ENCODE measurements at regions not wholly inside any gene's neighbourhood (a gene's known extent, or its start where the extent isn't known, plus 50 kb on each side); places are given as distances from the start of the nearest gene placed in this dataset.

DNA sequence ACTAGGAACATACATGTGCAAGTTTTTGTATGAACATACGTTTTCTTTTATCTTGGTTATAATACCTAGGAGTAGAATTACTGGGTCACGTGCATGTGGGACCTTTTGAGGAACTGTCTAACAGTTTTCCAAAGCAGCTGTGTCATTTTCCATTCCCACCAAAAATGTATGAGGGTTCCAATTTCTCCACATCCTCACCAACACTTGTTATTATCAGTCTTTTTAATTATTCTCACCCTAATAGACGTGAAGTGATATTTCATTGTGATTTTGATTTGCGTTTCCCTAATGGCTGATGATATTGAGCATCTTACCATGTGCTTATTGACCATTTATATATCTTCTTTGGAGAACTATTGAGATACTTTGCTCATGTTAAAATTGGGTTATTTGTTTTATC is 162.1 kb downstream of the CHST1 start:
- no peak overlapping the region for H3K27ac ChIP-seq
- TF ChIP-seq, protein P1, sequence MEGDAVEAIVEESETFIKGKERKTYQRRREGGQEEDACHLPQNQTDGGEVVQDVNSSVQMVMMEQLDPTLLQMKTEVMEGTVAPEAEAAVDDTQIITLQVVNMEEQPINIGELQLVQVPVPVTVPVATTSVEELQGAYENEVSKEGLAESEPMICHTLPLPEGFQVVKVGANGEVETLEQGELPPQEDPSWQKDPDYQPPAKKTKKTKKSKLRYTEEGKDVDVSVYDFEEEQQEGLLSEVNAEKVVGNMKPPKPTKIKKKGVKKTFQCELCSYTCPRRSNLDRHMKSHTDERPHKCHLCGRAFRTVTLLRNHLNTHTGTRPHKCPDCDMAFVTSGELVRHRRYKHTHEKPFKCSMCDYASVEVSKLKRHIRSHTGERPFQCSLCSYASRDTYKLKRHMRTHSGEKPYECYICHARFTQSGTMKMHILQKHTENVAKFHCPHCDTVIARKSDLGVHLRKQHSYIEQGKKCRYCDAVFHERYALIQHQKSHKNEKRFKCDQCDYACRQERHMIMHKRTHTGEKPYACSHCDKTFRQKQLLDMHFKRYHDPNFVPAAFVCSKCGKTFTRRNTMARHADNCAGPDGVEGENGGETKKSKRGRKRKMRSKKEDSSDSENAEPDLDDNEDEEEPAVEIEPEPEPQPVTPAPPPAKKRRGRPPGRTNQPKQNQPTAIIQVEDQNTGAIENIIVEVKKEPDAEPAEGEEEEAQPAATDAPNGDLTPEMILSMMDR (conservative IDR thresholded peaks at IDR 0.05) = no peak
- no peak for TF ChIP-seq ZFX (IDR thresholded peaks at IDR 0.05)

DNA sequence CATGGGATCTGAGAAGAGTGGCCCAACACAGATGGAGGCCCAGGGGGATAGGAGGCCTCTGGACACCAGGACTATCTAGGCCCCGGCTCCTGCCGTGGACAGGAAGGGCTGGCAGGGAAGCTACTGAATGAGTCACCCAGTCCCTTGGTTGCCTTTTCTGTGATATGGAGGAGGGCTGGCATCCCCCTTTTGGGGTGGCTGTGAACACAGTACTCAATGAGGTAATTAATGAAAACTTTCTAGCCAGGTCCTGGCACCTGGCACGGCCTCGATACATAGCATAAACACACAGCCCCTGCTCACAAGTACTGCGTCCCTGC is 163.2 kb downstream of the CHST1 start:
- H3K27ac ChIP-seq = no peak overlapping the region
- TF ChIP-seq, protein P1 (conservative IDR thresholded peaks at IDR 0.05) = no peak
- TF ChIP-seq ZFX (IDR thresholded peaks at IDR 0.05) = no peak

DNA sequence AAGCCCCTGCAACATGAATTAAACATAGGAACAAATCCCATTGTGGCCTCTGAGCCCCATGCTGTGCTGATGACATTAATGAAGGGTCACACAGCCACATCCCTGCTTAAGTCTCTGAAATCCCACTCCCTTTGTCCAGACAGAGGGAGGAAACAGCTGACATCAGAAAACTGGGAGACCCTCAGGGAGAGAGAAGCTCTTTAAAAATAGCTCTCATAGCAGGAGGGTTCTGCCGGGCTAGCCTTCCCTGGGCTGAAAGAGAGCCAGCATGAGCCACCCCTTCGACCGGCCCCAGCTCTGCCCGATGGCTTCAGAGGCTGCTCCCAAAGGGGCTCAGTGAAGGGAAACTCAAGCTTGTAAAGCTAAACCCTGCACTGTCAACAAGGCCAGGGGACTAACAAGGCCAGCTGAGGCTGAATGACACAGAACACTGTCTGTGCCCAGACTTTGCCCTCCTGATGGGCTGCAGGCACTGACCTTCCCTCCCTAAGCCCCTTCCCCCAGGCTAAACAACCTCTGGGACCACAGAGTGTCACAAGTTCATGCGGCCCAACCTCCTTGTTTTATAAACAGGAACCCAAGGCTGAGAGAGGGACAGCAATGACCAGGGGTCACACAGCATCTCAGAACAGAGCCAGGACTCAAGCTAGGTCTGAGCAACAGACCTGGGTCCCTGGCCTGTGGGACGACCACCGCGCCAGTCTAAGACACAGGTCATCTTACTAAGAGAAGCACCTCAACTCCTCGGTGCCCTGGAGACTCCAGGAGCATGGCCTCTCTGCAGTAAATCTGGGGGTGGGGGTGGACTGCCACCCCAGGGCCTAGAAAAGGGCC is 163.8 kb downstream of the CHST1 start:
- TF ChIP-seq, protein P1 (conservative IDR thresholded peaks at IDR 0.05) = no peak
- TF ChIP-seq ZFX (IDR thresholded peaks at IDR 0.05) = no peak
- H3K27ac ChIP-seq = no peak overlapping the region

DNA sequence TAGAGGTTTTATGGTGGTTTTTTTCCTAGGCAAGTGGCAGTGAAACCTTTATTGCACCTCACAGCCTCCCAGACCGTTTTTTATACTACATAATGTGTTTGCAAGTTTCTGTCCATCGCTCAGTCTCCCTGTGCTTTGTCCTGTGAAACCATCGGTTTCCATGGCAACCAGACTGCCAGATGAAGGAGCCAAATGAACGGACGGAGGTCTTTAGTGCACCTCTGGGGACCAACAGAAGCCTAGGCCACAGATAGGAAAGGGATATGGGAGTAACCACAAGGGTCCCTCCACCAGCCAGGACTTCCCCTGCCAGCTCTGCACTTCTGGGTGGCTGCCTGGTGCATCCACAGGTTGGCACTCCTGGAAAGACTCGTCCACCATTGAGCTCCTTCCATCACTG is 165.0 kb downstream of the CHST1 start:
- H3K27ac ChIP-seq = no peak overlapping the region
- no peak for TF ChIP-seq ZFX (IDR thresholded peaks at IDR 0.05)
- TF ChIP-seq, protein P1 (conservative IDR thresholded peaks at IDR 0.05) = no peak

DNA sequence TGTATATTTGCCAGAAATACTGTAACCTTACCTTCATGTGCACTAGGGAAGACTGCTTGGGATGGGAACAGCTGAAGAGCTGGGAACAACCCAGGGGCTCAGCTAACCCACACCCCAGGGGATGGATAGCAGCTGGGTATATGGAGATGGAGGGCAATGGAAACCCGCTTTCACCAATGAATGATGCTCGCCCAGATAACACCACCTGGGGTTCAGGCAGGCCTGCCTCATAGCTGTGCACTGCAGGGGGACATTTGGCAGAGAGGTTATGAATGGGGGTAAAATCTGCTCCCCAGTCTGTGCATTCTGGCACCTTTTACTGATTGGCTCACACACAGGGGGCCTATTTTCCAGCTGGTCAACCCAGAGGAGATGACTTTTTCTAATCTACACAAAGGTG is 170.7 kb downstream of the CHST1 start:
- TF ChIP-seq, protein P1 (conservative IDR thresholded peaks at IDR 0.05) = no peak
- no peak for TF ChIP-seq ZFX (IDR thresholded peaks at IDR 0.05)
- no peak overlapping the region for H3K27ac ChIP-seq

DNA sequence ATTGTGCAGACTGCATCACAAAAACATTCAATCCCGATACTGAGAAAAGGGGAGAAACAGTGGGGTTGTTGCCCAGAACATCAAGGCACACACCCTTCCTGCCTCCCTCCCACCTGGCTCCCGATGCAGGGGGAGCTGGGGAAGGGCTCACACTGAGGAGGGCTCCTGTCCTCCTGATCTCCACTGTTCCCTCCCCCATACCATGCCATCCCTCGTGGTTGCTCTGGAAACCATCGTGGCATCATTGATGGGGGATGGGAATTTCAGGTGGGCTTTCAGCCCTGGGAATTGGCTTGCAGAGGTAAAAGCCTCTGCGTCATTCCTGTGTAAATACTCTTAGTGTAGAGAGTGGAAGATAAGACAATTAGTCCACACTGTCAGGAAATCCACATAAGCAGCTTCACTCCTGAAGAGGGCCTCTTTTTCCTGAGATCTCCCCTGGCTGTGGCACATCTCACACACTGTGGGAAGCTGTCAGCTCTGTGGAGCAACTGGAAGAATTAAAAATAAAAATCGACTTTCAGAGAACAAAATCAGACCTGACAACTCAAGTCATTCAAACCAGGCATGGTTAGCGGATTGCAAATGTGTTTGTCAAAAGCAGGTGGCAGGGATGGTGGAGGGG is 176.0 kb downstream of the CHST1 start:
- TF ChIP-seq, protein P1 (conservative IDR thresholded peaks at IDR 0.05) = no peak
- TF ChIP-seq ZFX (IDR thresholded peaks at IDR 0.05) = no peak
- H3K27ac ChIP-seq = no peak overlapping the region

DNA sequence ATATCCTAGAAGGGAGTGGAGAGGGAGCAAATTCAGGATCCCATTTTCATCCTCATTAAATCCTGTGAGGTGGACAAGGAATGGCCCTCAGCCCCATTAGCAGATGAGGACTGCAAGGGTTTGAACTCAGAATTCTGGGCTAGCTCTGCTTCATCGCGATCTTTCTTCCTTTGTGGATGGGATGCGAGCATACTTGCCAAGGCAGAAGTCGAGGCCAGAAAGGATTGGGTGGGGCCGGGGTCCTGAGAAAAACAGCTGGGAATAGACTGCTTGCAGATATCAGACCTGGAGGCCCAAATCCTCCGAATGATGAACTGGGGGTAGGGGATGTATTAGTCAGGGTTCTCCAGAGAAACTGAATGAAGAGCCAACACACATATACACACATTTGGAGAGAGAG is 179.0 kb downstream of the CHST1 start:
- H3K27ac ChIP-seq = no peak overlapping the region
- TF ChIP-seq ZFX (IDR thresholded peaks at IDR 0.05) = no peak
- TF ChIP-seq, protein P1 (conservative IDR thresholded peaks at IDR 0.05) = no peak

All from C4-2B (cell line).